Lung (tissue), 11 donors: ENCODE measurements at regions not wholly inside any gene's neighbourhood (a gene's known extent, or its start where the extent isn't known, plus 50 kb on each side); places are given as distances from the start of the nearest gene placed in this dataset.

Experiments used
- ATAC-seq: fragments of 200-7000 bp; cut with Tn5 transposase; one replicate; pipeline ENCODE4 v1.9.1; 2020; ENCODE audit warnings: moderate number of reproducible peaks; ENCODE audit not compliant: insufficient read depth, low FRiP score
- DNase-seq, 3 donors: peaks; one replicate each; pipeline ENCODE4 v3.0.0-alpha.2; 2013 to 2017
- H3K27ac ChIP-seq, 2 donors: one replicate each; pipeline ENCODE4 v1.5.1; 2013; ENCODE audit warnings: mild to moderate bottlenecking in 2 of 2, moderate library complexity in 2 of 2, control low read depth in 1 of 2, inconsistent platforms in 1 of 2, low read depth in 1 of 2, low read length in 1 of 2
- H3K27me3 ChIP-seq, 3 donors: one replicate each; pipeline ENCODE4 v1.5.1; 2013; ENCODE audit warnings: low read length in 2 of 3; ENCODE audit not compliant: control insufficient read depth in 3 of 3, insufficient read depth in 3 of 3
- H3K36me3 ChIP-seq, 4 donors: one replicate each; pipeline ENCODE4 v1.5.1; 2013; ENCODE audit warnings: low read length in 4 of 4, mild to moderate bottlenecking in 1 of 4, moderate library complexity in 1 of 4; ENCODE audit not compliant: control insufficient read depth in 4 of 4, insufficient read depth in 4 of 4
- H3K4me1 ChIP-seq, 5 donors: one replicate each; pipeline ENCODE4 v1.5.1; 2013; ENCODE audit warnings: low read length in 5 of 5, mild to moderate bottlenecking in 2 of 5, moderate library complexity in 1 of 5; ENCODE audit not compliant: control insufficient read depth in 5 of 5, insufficient read depth in 5 of 5
- H3K4me3 ChIP-seq: one replicate; pipeline ENCODE4 v1.5.1; 2013; ENCODE audit warnings: mild to moderate bottlenecking, control low read depth, moderate library complexity
- H3K9ac ChIP-seq, 2 donors: one replicate each; pipeline ENCODE4 v1.5.1; 2013; ENCODE audit warnings: low read length in 2 of 2, control low read depth in 1 of 2; ENCODE audit not compliant: insufficient read depth in 1 of 2
- H3K9me3 ChIP-seq, 4 donors: one replicate each; pipeline ENCODE4 v1.5.1; 2013; ENCODE audit warnings: low read length in 3 of 4, mild to moderate bottlenecking in 1 of 4, moderate library complexity in 1 of 4; ENCODE audit not compliant: control insufficient read depth in 4 of 4, insufficient read depth in 3 of 4
- CTCF ChIP-seq: IDR thresholded peaks from 2 replicates; pipeline ENCODE4 v1.5.1; 2012; ENCODE audit warnings: mild to moderate bottlenecking; ENCODE audit errors: control extremely low read depth, extremely low read depth
- WGBS, 2 donors: extraction: QIAGEN DNeasy Blood & Tissue Kit; methylation state at CpG; one replicate each; pipeline ENCODE4 v1.1.7; 2013; 5-methylcytosine and 5-hydroxymethylcytosine counted together
- donor health status: control.
- donor health status: control.
- donor health status: Bipolar disorder and iron deficiency.
- donor health status: healthy.
- donor health status: DM: yes; HTN: yes; CAD: no.

GRCh38 chr12:105854071-105854470 lies 284.7 kb downstream of the NUAK1 start:
- Histone ChIP-seq H3K4me1 (peaks cover 0 to 8% (median 0%) of the 10 kb centered on the region in 5 donors), H3K27ac (no peak overlapping the region), H3K9me3 (no peaks in the 10 kb centered on the region), H3K27me3 (no peaks in the 10 kb centered on the region), H3K9ac (no peak overlapping the region), H3K36me3 (no peaks in the 10 kb centered on the region), H3K4me3 (no peak overlapping the region)
- no peak for DNase-seq
- no peak for ATAC-seq
- TF ChIP-seq CTCF: no peak
- WGBS, 2 donors: 81 to 88% methylated on average over 2 of the region's 2 CpGs

GRCh38 chr12:105855361-105856047 lies 283.2 kb downstream of the NUAK1 start:
- no peak overlapping the region for H3K9ac ChIP-seq
- TF ChIP-seq CTCF: no peak
- H3K9me3 ChIP-seq: no peaks in the 10 kb centered on the region
- peaks cover 0 to 6% (median 0%) of the 10 kb centered on the region in 5 donors for H3K4me1 ChIP-seq
- H3K36me3 ChIP-seq: no peaks in the 10 kb centered on the region
- ATAC-seq: no peak
- no peaks in the 10 kb centered on the region for H3K27me3 ChIP-seq
- no peak overlapping the region for H3K27ac ChIP-seq
- no peak overlapping the region for H3K4me3 ChIP-seq
- 88 to 91% methylated on average over 3 of the region's 3 CpGs for WGBS, 2 donors
- DNase-seq: no peak

GRCh38 chr12:105856048-105856405 lies 282.7 kb downstream of the NUAK1 start:
- H3K27ac ChIP-seq: no peak overlapping the region
- no peaks in the 10 kb centered on the region for H3K9me3 ChIP-seq
- peaks cover 0 to 3% (median 0%) of the 10 kb centered on the region in 5 donors for H3K4me1 ChIP-seq
- H3K36me3 ChIP-seq: no peaks in the 10 kb centered on the region
- 62 to 63% methylated on average over 2 of the region's 2 CpGs for WGBS, 2 donors
- DNase-seq (no peak), ATAC-seq (no peak)
- no peak overlapping the region for H3K4me3 ChIP-seq
- H3K9ac ChIP-seq: no peak overlapping the region
- TF ChIP-seq CTCF: no peak
- no peaks in the 10 kb centered on the region for H3K27me3 ChIP-seq
